ENCODE measurements at regions not wholly inside any gene's neighbourhood (a gene's known extent, or its start where the extent isn't known, plus 50 kb on each side); places are given as distances from the start of the nearest gene placed in this dataset.

- ATAC-seq = no peak
Measured at GRCh38 chr4:152014280-152014679, 253.5 kb upstream of the GATB start.

GRCh38 chr4:152011469-152011868 lies 250.7 kb upstream of the GATB start:
- ATAC-seq = no peak

- ATAC-seq = no peak
Measured at GRCh38 chr4:152010710-152011079, 249.9 kb upstream of the GATB start.

- ATAC-seq = no peak
Measured at GRCh38 chr4:152009983-152010709, 249.3 kb upstream of the GATB start.

- no peak for ATAC-seq
Measured at GRCh38 chr4:152009031-152009670, 248.3 kb upstream of the GATB start.

- no peak for ATAC-seq
Measured at GRCh38 chr4:152007111-152007510, 246.3 kb upstream of the GATB start.

- ATAC-seq = no peak
Measured at GRCh38 chr4:152004801-152005200, 244.0 kb upstream of the GATB start.

GRCh38 chr4:152000518-152000917 lies 239.7 kb upstream of the GATB start:
- ATAC-seq = no peak

GRCh38 chr4:151998723-151999122 lies 237.9 kb upstream of the GATB start:
- no peak for ATAC-seq

- ATAC-seq = no peak
Measured at GRCh38 chr4:151997461-151997860, 236.7 kb upstream of the GATB start.

GRCh38 chr4:151994429-151994828 lies 233.6 kb upstream of the GATB start:
- ATAC-seq = no peak

- no peak for ATAC-seq
Measured at GRCh38 chr4:151993521-151993920, 232.7 kb upstream of the GATB start.

- no peak for ATAC-seq
Measured at GRCh38 chr4:151992332-151993154, 231.7 kb upstream of the GATB start.

GRCh38 chr4:151991884-151992167 lies 231.0 kb upstream of the GATB start:
- ATAC-seq = no peak

- no peak for ATAC-seq
Measured at GRCh38 chr4:151991001-151991883, 230.4 kb upstream of the GATB start.

GRCh38 chr4:151990201-151990600 lies 229.4 kb upstream of the GATB start:
- no peak for ATAC-seq

- ATAC-seq = no peak
Measured at GRCh38 chr4:151988591-151988990, 227.8 kb upstream of the GATB start.

- ATAC-seq = no peak
Measured at GRCh38 chr4:151987606-151988005, 226.8 kb upstream of the GATB start.

GRCh38 chr4:151983854-151984253 lies 223.0 kb upstream of the GATB start:
- ATAC-seq = no peak

GRCh38 chr4:151979819-151980218 lies 219.0 kb upstream of the GATB start:
- ATAC-seq = no peak

- no peak for ATAC-seq
Measured at GRCh38 chr4:151968643-151969042, 207.8 kb upstream of the GATB start.

- ATAC-seq = no peak
Measured at GRCh38 chr4:151967074-151967473, 206.3 kb upstream of the GATB start.

All from esophagus mucosa (tissue), 1 donor.